22Rv1 (cell line): ENCODE measurements at regions not wholly inside any gene's neighbourhood (a gene's known extent, or its start where the extent isn't known, plus 50 kb on each side); places are given as distances from the start of the nearest gene placed in this dataset.

Experiments
- H3K27ac ChIP-seq: fragments of 450-650 bp; 2 replicates; pipeline ENCODE4 v1.5.1; 2017
- CTCF ChIP-seq: fragments of 450-650 bp; IDR thresholded peaks from 2 replicates; pipeline ENCODE4 v1.5.1; 2017; ENCODE audit warnings: mild to moderate bottlenecking
- ZFX ChIP-seq: fragments of 450-650 bp; IDR thresholded peaks from 2 replicates; pipeline ENCODE4 v1.6.1; 2017; ENCODE audit warnings: antibody characterized with exemption, borderline replicate concordance

DNA sequence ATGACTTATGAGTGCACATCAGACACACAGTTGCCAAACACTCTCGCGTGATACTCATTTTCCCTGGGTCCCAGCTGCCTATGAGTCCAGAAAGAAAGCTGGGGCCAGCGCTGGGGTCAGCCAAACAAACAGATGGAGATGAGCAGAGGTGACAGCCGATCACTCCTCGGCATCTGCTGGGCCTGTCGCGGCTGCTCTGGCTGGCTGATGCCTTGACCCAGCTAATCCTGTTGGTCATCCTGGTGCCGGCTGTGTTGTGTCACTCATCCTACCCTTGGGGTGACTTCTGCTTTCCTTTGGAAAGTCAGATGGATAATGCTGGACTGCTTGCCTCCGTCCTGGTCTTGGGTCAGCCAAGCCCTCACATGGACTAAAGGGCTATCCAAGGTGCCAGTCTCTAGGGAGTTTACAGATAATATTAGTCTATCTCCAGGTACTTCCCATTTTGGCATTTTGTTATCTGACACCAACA lies 105.3 kb upstream of the PDZRN3 start:
- no peak overlapping the region for H3K27ac ChIP-seq
- TF ChIP-seq CTCF (no peak), ZFX (no peak)

DNA sequence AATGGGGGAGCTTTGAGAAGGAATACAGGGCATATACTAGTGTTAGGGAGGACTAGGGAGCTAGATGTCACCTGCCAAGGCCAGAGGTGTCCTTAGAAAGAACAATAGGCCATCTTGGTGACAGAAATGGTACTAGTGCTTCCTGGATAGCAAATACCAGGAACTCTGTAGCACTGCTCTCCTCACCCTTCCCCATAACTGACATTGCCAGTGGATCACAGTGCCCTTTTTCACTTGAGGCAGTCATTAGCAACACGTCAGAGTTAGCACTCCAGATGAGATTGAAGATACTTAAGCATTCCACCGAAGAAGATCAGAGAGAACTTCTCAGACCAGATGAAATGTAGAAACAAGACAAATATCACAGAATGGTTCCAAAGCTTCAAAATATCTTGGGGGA lies 103.1 kb upstream of the PDZRN3 start:
- TF ChIP-seq ZFX (no peak), CTCF (no peak)
- no peak overlapping the region for H3K27ac ChIP-seq

- TF ChIP-seq ZFX (no peak), CTCF (no peak)
- no peak overlapping the region for H3K27ac ChIP-seq
These were observed 102.5 kb upstream of the PDZRN3 start for GRCh38 chr3:73727117-73727821.

DNA sequence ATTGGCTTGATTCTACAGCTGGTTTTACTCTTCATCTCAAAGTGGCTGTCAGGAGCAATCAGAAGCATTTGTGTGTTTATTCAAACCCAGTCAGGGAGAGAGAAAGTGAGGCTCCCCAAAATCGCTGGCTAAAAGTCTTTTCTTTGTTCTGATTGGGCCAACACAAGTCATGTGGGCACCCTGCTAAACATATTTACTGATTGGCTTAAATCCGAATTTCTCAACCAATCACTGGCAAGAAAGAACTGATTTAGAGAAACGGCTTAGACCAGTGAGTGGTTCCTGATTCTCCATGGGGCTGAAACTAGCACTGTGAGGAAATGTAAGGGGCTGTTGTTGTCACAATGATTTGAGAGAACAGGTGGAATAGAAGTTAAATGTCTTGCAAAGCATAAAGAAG lies 98.9 kb upstream of the PDZRN3 start:
- no peak overlapping the region for H3K27ac ChIP-seq
- TF ChIP-seq ZFX, result no peak
- no peak for TF ChIP-seq CTCF

GRCh38 chr3:73719861-73720260 lies 95.1 kb upstream of the PDZRN3 start:
- no peak for TF ChIP-seq ZFX
- TF ChIP-seq CTCF, result no peak
- H3K27ac ChIP-seq, result no peak overlapping the region

DNA sequence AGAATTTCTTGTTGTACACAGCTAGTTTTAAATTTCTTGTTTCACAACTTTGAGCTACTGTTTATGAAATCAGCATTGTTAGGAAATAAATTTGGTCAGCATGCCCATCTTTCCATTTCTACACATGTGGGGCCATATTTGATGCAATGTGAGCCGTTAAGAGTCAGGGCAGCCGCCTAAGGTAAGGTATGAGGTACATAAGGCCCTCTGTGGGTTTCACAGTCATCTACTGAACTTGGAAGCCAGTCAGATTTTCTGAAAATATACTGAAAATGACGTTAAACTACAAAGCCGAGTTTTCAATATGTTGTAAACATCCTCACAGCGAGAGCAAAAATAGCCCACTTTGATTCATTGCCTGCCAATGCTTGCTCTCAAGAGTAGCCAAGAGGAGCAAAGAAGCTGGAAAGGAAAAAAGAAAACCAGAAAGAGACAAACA lies 94.7 kb upstream of the PDZRN3 start:
- no peak overlapping the region for H3K27ac ChIP-seq
- TF ChIP-seq CTCF, result no peak

DNA sequence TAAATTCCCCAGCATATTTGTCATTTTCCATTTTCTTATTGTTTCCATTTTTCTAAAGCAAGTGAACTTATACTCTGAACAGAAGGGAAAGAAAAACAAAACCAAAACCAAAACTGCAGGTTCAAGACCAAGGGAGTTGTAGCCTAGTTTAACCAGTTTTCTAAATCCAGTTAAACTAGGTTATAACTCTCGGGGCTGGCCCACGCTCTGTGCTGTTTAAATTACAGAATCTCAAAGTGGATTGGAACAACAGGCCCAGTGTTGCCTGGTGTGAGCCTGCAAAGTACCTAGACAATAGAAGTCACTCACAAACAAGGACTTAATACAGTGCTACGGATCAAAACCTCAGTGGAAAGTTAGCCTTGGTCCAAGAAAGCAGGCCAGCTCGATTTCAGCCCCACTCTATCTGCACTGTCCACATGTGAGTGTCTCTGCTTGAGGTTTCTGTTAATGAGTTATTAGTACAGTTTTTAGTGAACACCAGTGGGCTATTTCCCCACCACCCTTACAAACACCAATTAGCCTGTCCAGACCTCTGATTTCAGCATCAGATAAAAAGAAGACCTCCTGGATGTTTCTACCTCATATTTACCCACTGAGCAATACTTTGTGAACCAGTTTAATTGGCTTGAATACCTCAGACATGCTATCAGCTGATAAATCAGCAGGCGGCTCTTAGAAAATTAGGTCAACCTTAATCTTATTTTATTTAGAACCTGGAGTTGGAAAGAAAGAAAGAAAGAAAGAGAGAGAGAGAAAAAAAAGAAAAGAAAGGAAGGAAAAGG lies 93.8 kb upstream of the PDZRN3 start:
- no peak overlapping the region for H3K27ac ChIP-seq
- no peak for TF ChIP-seq ZFX
- TF ChIP-seq CTCF, result no peak
